ENCODE measurements at regions not wholly inside any gene's neighbourhood (a gene's known extent, or its start where the extent isn't known, plus 50 kb on each side); places are given as distances from the start of the nearest gene placed in this dataset.

DNA sequence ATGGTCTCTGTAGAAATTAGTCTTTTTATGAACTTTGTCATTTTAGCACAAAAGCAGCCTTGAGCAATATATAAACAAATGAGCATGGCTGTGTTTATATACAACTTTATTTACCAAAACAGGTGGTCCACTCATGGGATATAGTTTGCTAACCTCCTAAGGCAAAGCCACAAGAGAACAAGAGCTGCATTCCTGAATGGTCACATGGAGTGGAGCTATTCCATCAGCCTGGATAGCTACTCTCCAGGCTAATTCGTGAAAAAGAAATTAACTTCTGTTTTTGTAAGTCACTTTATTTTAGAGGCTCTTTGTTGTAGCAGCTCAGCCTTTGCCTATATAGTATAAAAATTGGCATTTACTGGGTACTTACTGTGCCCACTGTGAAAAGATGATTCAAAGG is 163.3 kb upstream of the FAM78B start:
- Histone ChIP-seq H4K20me1 (replicated peaks in 1 of 2; ENCODE audit: control insufficient read depth in 1 of 2, insufficient read depth in 2 of 2, low read length in 2 of 2) (no peaks in the 10 kb centered on the region), H2AFZ (ENCODE audit: low read length) (no peak overlapping the region), H3K14ac (ENCODE audit: insufficient read length) (no peak overlapping the region), H2BK12ac (ENCODE audit: low read depth, low read length) (no peak overlapping the region), H3K79me1 (ENCODE audit: low read depth, low read length) (no peaks in the 10 kb centered on the region), H3K27me3 (replicated peaks in 1 of 4; ENCODE audit: control insufficient read depth in 3 of 4, extremely low read depth in 1 of 4, insufficient read depth in 3 of 4, low read length in 3 of 4) (no peaks in the 10 kb centered on the region), H3K18ac (ENCODE audit: extremely low read depth, low read length) (no peak overlapping the region), H3K36me3 (ENCODE audit: control insufficient read depth in 2 of 4, insufficient read depth in 4 of 4, low read length in 3 of 4) (no peaks in the 10 kb centered on the region), H3K4me2 (ENCODE audit: insufficient read depth in 1 of 2, low read depth in 2 of 2, low read length in 2 of 2) (no peak overlapping the region), H2BK5ac (ENCODE audit: low read depth, low read length) (no peak overlapping the region), H4K91ac (replicated peaks; ENCODE audit: insufficient read length, low read length) (no peak overlapping the region), H2BK120ac (replicated peaks; ENCODE audit: low read depth, low read length) (no peak overlapping the region), H3K4me3 (ENCODE audit: extremely low read depth in 1 of 4, insufficient read depth in 2 of 4, low read depth in 3 of 4, low read length in 4 of 4) (no peak overlapping the region), H3K27ac (ENCODE audit: low read depth, low read length) (no peak overlapping the region), H3K9me3 (ENCODE audit: insufficient read depth in 2 of 2, low read depth in 1 of 2, low read length in 1 of 2) (no peaks in the 10 kb centered on the region), H3K23me2 (ENCODE audit: low read depth, low read length) (no peaks in the 10 kb centered on the region), H4K5ac (ENCODE audit: insufficient read length, low read depth, low read length) (no peak overlapping the region), H2BK20ac (ENCODE audit: low read length) (no peak overlapping the region), H4K8ac (ENCODE audit: extremely low read depth, insufficient read depth, low read length) (no peak overlapping the region), H2BK15ac (ENCODE audit: low read length) (no peak overlapping the region), H2AK5ac (ENCODE audit: low read depth, low read length) (no peak overlapping the region), H3K56ac (replicated peaks; ENCODE audit: insufficient read length, low read depth, low read length) (no peak overlapping the region), H3K4ac (replicated peaks; ENCODE audit: insufficient read length, low read depth, low read length) (no peak overlapping the region), H3K4me1 (replicated peaks in 1 of 4; ENCODE audit: control insufficient read depth in 3 of 4, insufficient read depth in 4 of 4, low read length in 3 of 4) (no peaks in the 10 kb centered on the region; a peak in 1 of 7 replicates), H3K9ac (replicated peaks in 1 of 4; ENCODE audit: extremely low read depth in 1 of 4, low read depth in 3 of 4, low read length in 3 of 4) (no peak overlapping the region), H3K79me2 (ENCODE audit: control insufficient read depth in 1 of 2, insufficient read depth in 2 of 2, low read length in 2 of 2) (no peaks in the 10 kb centered on the region), H3K23ac (ENCODE audit: insufficient read length) (no peak overlapping the region)
- ChIA-PET POLR2A (ENCODE audit: partially characterized antibody) (interaction anchor here (0.7 to 0.8 kb wide), 2 partner anchors 39 to 340 kb away, joined by 3 read pairs; no protein-coding TSS in a partner anchor), CTCF (ENCODE audit: partially characterized antibody) (interaction anchor here (1.2 kb wide), 3 partner anchors 20 to 197 kb away, joined by 3 to 4 read pairs (median 4); no protein-coding TSS in a partner anchor)
- peak; percentile 35; the same call in 1 of the 2 replicates for TF ChIP-seq TEAD4 (IDR thresholded peaks at IDR 0.05; ENCODE audit: low read depth, low read length)
- TF ChIP-seq, protein P1, sequence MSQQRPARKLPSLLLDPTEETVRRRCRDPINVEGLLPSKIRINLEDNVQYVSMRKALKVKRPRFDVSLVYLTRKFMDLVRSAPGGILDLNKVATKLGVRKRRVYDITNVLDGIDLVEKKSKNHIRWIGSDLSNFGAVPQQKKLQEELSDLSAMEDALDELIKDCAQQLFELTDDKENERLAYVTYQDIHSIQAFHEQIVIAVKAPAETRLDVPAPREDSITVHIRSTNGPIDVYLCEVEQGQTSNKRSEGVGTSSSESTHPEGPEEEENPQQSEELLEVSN (IDR thresholded peaks at IDR 0.05): no peak
- TF ChIP-seq USF2 (IDR thresholded peaks at IDR 0.05; ENCODE audit: low read length): peak; percentile 61
- FAIRE-seq (peak; percentile 36), DNase-seq (ENCODE audit: low read depth in 1 of 2, low spot score in 2 of 2) (no peak)
- 100% methylated on average over 1 of the region's 1 CpG; no CpG with 5 or more reads in 1 of the 2 experiments for WGBS, 2 experiments (ENCODE audit: extremely low coverage in 1 of 2, insufficient coverage in 1 of 2, insufficient read length in 1 of 2, insufficient replicate concordance in 2 of 2, low coverage in 1 of 2, low lambda C conversion rate in 2 of 2, missing lambda C conversion rate in 1 of 2)

Measured in H1 (cell line).